Left cardiac atrium (tissue), 4 donors: ENCODE measurements at regions not wholly inside any gene's neighbourhood (a gene's known extent, or its start where the extent isn't known, plus 50 kb on each side); places are given as distances from the start of the nearest gene placed in this dataset.
A peak's percentile ranks its signal among the peaks of the same experiment; 100 is the strongest.
"Not testable (repeated sequence)": the region's sequence is repeated elsewhere in the genome, so short reads cannot be mapped to it uniquely, and the experiment has no call there.

Experiments
- ATAC-seq, 2 donors: fragments of 200-7000 bp; cut with Tn5 transposase; one replicate each; pipeline ENCODE4 v1.9.1; 2020; ENCODE audit warnings: mild to moderate bottlenecking in 2 of 2, moderate library complexity in 2 of 2
- DNase-seq: peaks from one replicate; pipeline ENCODE4 v3.0.0-alpha.2; 2020
- intact Hi-C, 2 donors: fragments of 100-400 bp; cut with DNase I; formaldehyde crosslinking; loops; one replicate each; pipeline versions ENCODE4 v1.14.1 to v1.15.1; 2022 to 2023
- donor health status: DM: no; HTN: yes; CAD: no.
- donor health status: DM: no; HTN: yes; CAD: no; lungs with severe emphysema.
- donor health status: DM: yes; HTN: yes; CAD: no.
- donor health status: Dilated cardiomyopathy.

DNA sequence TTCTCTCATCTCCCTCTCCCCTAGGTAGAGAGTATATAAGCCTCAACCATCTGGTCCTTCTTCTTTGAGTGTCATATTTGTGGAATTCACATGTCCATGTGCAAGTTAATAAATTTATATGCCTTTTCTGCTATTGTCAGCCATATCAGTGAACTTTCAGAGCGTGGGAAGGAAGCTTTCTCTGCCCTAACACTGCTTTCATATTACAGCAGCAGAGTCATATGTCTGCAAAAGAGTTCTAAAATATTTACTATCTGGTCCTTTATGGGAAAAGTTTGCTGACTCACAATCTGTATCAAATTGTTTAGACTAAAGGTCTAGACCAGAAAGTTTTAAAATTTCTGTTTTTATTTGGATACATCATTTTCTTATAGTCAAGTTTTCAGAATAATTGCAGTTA is 669.0 kb downstream of the LRRC70 start:
- intact Hi-C loops = no loop called here
- no peak for ATAC-seq
- no peak for DNase-seq

GRCh38 chr5:63245271-63245670 is 666.7 kb downstream of the LRRC70 start:
- intact Hi-C loops = no loop called here
- DNase-seq = no peak
- no peak for ATAC-seq

DNA sequence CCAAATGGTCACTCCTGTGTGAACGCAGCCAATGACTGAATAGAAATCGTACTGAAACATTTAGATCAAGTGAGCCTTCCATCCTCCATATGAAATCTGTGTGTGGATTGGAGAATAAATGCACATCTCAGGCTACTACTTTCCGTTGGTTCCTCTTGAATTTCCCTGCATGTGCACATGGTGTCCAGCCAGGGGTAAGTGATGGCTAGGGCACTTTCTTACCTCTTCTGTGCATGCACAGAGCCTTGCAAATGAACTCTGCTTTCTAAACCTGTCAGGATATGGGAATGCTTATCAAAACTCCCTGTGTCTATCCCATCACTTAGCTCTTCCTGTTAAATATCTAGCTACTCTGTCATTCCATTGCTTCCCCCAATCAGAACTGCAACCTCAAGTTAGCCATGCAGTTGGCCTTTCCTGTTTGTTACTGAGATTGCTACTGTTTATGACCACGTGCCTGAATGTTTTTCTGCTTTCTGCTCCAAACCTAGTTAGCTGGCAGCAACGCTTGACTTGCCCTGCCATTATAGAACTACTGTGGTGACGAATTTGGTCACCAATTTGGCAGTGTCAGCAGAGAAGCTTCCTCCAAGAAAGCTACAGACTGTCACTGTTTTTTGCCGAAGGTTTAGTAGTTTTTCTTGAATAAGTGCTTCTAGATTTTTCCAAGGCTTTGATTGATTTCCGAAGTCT is 661.6 kb downstream of the LRRC70 start:
- DNase-seq (no peak), ATAC-seq (no peak)
- intact Hi-C loops = no loop called here

DNA sequence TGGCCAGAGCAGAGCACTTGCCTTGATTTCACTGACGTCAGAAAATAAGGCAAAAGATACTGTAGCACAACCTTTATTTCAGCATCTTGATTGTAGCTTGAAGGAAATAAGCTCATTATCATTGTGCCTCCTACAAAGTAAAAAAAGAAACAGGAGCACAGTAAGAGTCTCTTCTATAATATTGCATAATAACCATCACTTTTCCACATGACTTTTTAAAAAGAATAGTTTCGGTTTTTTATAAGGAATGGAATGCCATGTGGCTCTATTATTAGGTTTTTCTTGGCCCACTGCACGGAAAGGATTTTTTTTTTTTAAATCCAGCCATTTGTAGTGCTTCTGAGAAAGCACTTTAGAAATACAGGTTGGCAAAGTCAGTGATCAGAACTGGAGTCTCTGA is 655.3 kb downstream of the LRRC70 start:
- ATAC-seq (peak in 1 of 2 donors; percentile 73), DNase-seq (no peak)
- intact Hi-C loops = no loop called here

DNA sequence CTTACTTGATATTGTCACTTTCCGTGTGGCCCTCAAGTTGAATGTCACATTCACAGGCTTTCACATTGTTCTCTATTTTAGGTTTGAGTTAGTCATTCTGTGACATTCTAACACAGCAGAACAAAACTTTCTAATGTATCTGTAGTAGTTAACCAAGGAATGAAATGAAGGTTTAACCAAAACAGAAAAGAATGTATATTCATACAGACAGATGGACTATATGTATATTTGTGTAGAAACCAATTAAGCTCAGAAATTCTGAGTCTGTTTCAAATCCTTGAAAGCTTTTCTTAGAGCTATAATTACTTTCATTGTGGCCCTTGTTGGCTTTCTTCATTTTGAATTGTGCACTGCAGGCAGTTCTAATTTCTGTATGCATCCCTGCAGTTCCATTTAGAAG is 654.7 kb downstream of the LRRC70 start:
- ATAC-seq (no peak), DNase-seq (no peak)
- intact Hi-C loops = no loop called here

DNA sequence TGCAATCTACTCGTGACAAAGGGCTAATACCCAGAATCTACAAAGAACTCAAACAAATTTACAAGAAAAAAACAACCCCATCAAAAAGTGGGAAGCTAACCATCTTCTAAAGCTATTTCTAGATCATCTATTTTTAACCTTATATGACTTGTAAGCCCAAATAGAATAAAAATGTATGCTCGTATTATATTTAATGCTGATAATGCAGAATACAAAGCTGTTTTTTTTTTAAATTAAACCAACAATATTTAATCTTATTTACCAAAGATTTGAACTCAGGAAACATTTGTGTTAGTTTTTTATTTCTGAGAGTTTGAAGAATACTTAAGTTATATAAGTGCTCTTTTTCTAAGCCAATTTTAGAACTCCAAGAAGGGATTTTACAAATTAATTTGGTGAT is 652.1 kb downstream of the LRRC70 start:
- no peak for ATAC-seq
- intact Hi-C loops = no loop called here
- DNase-seq = no peak

DNA sequence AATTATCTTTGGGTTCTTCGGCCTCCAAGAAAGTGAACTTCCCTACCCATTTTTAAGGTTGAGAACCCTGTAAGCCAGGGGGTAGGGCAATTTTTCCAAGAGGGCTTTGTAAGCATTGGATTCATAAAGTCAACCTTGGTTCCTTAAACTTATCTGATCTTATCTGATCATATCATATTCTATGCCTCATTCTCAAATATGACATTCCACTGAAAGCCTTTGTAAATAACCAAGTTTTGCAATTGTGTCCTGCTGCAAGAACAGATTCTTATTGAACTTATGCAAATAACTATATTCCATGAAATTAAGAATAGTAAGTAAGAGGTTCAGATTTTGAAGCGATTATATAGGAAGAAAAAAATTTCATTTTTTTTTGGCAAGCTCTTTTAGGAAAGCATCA is 649.5 kb downstream of the LRRC70 start:
- ATAC-seq = no peak
- intact Hi-C loops = no loop called here
- DNase-seq = no peak

GRCh38 chr5:63220244-63220643 is 641.6 kb downstream of the LRRC70 start:
- intact Hi-C loops = no loop called here
- no peak for ATAC-seq
- no peak for DNase-seq

DNA sequence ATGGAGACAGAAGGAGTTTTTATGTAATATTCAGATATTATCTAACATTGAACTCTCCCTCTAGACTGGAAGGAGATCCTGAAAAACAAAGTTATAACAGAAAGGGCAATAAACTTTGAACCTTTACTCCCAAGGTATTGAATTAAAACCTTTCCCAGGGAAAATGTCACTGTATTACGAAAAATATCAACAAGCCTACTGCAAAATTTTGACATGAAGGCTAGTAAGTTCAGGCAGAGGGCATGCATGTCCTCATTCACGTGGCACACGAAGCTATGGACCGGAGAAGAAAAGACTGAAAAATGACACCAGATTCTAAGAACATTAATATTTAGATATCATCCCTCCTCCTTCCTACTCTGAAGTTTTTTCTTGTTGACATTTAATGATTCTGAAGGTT is 638.8 kb downstream of the LRRC70 start:
- ATAC-seq (no peak), DNase-seq (no peak)
- intact Hi-C loops = no loop called here

GRCh38 chr5:63213256-63213655 is 634.6 kb downstream of the LRRC70 start:
- DNase-seq = no peak
- intact Hi-C loops = no loop called here
- ATAC-seq = no peak

DNA sequence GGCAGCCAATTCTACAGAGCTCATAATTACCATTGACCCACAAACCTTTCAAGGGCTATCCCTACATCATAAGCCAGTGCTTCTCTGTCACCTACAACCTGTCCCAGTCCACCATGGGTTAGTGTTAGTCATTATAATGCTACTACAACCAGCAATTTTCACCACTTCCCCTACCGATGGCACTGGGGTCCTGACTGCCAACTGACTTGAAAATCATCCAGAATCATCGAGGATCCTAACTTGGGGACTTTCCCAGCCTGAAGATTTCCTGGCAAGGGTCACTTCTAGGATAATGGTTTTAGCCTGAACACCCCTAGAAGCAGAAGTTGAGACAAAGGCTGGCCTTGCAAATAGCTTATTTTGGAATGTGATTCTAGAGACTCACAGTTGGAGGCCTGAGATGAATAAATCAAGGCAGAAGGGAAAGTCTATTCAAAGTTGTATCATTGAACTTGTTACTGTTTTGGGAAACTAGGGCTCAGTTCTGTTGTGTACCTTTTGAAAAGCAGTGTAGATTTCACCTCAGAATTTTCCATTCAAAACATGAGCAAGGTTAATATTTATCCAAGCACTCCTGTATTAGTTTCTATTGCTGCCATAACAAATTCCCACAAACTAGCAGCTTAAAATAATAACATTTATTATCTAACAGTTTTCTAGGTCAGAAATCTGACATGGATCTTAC is 633.0 kb downstream of the LRRC70 start:
- intact Hi-C loops = no loop called here
- DNase-seq = no peak

DNA sequence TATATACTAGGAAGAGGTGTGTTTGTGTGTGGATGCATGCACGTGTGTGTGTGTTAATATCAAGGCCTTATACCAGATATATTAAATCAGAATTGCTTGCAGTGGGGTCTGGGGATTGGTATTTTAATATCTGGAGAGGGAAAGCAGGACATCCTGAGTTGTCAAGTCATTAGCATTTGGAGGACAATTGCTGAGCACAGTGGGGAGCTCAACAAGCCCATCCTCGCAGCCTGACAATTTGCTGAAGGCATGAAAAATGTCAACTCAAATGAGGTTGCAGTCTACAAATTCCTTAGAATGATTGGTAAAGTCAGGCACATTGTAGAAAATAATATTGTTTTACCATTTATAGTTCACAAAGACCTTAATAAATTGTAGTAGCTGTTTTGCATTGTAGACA is 627.4 kb downstream of the LRRC70 start:
- no peak for DNase-seq
- no peak for ATAC-seq
- intact Hi-C loops = no loop called here

More for the DNA sequence above, 633.0 kb downstream of the LRRC70 start:
- no peak for ATAC-seq

DNA sequence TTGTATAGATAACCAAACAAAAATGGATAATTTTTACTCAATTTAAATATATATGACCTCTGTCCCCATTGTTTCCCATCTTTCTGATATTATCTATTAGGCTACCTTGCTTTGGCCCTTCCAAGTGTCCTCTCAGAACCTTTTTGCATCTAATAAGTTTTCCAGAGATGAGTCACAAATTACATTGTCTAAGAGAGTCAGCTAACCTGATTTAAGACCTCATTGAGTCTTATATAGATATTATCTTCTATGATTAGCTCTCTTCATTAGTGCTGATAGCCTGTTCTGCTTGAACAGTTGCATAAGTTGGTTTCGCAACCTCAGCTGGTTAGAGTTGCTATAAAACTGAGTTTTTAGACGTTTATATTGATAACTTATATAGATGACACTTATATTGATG is 623.1 kb downstream of the LRRC70 start:
- no peak for DNase-seq
- ATAC-seq = no peak
- intact Hi-C loops = no loop called here

DNA sequence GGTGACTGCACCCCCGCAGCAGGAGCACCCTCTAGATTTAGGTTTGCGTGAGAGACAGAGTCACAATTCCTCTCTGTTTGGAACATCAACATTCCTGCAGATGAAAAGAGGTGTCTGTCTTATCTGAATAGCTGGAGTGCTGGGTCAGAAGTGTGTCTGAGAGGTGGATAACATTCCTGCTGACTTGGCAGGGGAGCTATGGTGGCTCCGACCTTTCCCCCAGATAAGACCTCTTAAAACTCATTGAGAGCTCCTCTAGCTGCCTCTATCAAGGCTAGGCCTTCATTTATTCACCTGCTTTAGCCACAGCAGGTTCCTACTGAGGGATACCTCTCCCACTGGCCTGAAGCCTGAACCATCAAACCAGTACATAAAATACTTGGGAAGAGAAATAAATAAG is 615.5 kb downstream of the LRRC70 start:
- DNase-seq (no peak), ATAC-seq (peak; percentile 70 to 78)
- intact Hi-C loops = no loop called here

GRCh38 chr5:63180190-63180589 is 601.6 kb downstream of the LRRC70 start:
- intact Hi-C loops, DNase-seq, ATAC-seq: not testable (repeated sequence)

- intact Hi-C loops = no loop called here
- no peak for DNase-seq
- ATAC-seq = no peak
Measured at GRCh38 chr5:63175850-63176249, 597.2 kb downstream of the LRRC70 start.

DNA sequence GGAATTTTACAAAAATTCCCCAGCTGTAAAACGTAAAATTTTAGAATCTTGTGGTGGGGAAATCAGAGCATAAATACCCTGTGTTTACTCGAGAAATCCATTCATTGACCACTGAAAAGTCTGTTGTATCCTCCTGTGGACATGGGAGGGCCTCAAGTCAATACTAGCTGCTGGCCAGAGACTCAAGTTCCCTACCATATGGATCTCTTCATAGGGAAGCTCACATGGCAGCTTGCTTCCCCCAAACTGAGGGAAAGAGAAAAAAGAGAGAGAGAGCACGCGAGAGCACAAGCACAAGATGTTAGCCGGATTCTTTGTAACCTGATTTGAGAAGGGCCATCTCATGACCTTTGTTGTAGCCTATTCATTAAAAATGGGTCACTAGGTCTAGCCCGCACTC is 591.9 kb downstream of the LRRC70 start:
- no peak for DNase-seq
- ATAC-seq = no peak
- intact Hi-C loops = no loop called here

GRCh38 chr5:63164838-63165535 is 586.4 kb downstream of the LRRC70 start:
- DNase-seq (no peak), ATAC-seq (no peak)
- intact Hi-C loops = no loop called here

DNA sequence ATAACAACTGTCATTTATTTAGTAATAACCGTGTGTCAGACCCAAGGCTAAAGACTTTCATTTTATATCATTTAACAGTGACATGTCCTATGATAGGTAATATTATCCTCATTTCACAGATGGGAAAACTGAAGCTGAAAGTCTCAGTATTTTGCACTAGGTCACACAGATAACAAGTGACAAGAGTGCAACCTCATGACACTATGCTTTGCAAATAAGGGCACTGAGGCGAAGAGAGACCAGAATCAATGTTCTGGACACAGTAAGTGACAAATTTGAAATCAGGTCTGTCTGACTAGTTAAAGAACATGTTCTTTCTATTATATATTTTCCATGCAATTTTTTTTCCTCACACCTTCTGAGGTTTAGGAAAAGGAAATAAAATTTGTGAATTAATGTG is 585.7 kb downstream of the LRRC70 start:
- DNase-seq (no peak), ATAC-seq (no peak)
- intact Hi-C loops = no loop called here

- intact Hi-C loops = no loop called here
- no peak for ATAC-seq
- DNase-seq = no peak
Measured at GRCh38 chr5:63155310-63155631, 576.7 kb downstream of the LRRC70 start.
